MM.1S (cell line): ENCODE measurements at regions not wholly inside any gene's neighbourhood (a gene's known extent, or its start where the extent isn't known, plus 50 kb on each side); places are given as distances from the start of the nearest gene placed in this dataset.
"Not testable (repeated sequence)": the region's sequence is repeated elsewhere in the genome, so short reads cannot be mapped to it uniquely, and the experiment has no call there.

Experiments
- CTCF ChIP-seq: fragments of 300-600 bp; sonication (generic); IDR thresholded peaks from 2 replicates; pipeline ENCODE4 v1.5.1; 2016; ENCODE audit warnings: antibody characterized with exemption, low read length, mixed read lengths
- EZH2 ChIP-seq: fragments of 300-600 bp; sonication (generic); optimal IDR thresholded peaks from 2 replicates; pipeline ENCODE3; 2017; ENCODE audit warnings: low read depth, mild to moderate bottlenecking, antibody characterized with exemption, low read length, mixed read lengths
- EZH2phosphoT487 ChIP-seq: fragments of 300-600 bp; sonication (generic); IDR thresholded peaks from 2 replicates; pipeline ENCODE4 v1.6.1; 2018; ENCODE audit warnings: antibody characterized with exemption, low read length

GRCh38 chr3:152692326-152692725 lies 142.6 kb upstream of the P2RY1 start:
- TF ChIP-seq CTCF, EZH2, EZH2phosphoT487: not testable (repeated sequence)
